Muscle layer of duodenum (tissue), 2 donors: ENCODE measurements at regions not wholly inside any gene's neighbourhood (a gene's known extent, or its start where the extent isn't known, plus 50 kb on each side); places are given as distances from the start of the nearest gene placed in this dataset.

Experiments used
- H3K27ac ChIP-seq: one replicate; pipeline ENCODE4 v1.7.0; 2013; ENCODE audit warnings: mild to moderate bottlenecking, low read length
- H3K27me3 ChIP-seq: one replicate; pipeline ENCODE4 v1.7.0; 2013; ENCODE audit warnings: low read depth, mild to moderate bottlenecking, control low read depth, low read length
- H3K36me3 ChIP-seq, 2 donors: one replicate each; pipeline ENCODE4 v1.7.0; 2013; ENCODE audit warnings: low read length in 2 of 2, control low read depth in 1 of 2, mild to moderate bottlenecking in 1 of 2; ENCODE audit not compliant: insufficient read depth in 2 of 2, control insufficient read depth in 1 of 2
- H3K4me1 ChIP-seq, 2 donors: one replicate each; pipeline ENCODE4 v1.7.0; 2013; ENCODE audit warnings: low read length in 2 of 2, mild to moderate bottlenecking in 2 of 2, control low read depth in 1 of 2, moderate library complexity in 1 of 2; ENCODE audit not compliant: insufficient read depth in 2 of 2, control insufficient read depth in 1 of 2
- H3K4me3 ChIP-seq, 2 donors: one replicate each; pipeline ENCODE4 v1.7.0; 2013; ENCODE audit warnings: low read length in 2 of 2, low read depth in 1 of 2, mild to moderate bottlenecking in 1 of 2
- H3K9me3 ChIP-seq, 2 donors: one replicate each; pipeline ENCODE4 v1.7.0; 2013; ENCODE audit warnings: low read length in 2 of 2, control low read depth in 1 of 2, mild to moderate bottlenecking in 1 of 2; ENCODE audit not compliant: control insufficient read depth in 1 of 2
- donor health status: healthy.

DNA sequence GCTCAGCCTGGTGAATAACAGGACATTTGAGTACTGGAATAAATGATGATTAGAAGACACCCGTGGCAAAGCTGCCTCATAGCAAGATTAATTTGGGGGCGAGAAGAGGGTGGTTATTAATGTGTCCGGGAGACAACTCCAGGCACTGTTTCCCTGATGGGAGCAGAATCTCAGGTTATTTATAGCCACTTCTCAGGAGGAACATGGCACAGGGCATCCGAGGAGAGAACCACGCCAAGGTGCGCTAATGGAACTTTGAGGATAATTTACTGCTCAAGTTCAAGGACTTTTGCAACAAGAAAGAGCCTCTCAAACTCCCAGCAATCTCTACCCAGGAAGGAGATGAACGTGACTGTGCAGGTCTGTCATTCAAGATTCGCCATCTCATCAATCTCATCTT, 362.5 kb upstream of the ERCC4 start:
- H3K9me3 ChIP-seq: peaks cover 0 to 3% of the 10 kb centered on the region in 2 donors
- H3K27me3 ChIP-seq: no peaks in the 10 kb centered on the region
- no peaks in the 10 kb centered on the region for H3K4me1 ChIP-seq
- H3K36me3 ChIP-seq: no peaks in the 10 kb centered on the region
- no peak overlapping the region for H3K27ac ChIP-seq
- no peak overlapping the region for H3K4me3 ChIP-seq

DNA sequence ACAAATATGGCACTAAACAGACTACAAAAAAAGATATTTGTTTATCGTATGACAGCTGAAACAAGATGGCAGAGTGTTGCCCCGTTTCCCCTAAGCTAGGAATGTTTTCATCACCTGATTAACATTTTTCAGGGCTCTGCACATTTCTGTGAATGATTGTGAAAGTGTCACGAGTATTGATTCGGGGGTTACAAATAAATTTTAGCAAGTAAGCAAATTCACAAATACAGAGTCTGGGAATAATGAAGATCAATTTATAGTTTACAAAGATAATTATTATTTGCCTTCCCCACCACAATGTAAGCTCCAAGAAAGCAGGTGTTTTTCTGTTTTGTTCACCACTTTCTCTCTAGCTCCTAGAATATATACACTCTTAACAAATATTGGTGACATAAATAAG, 361.2 kb upstream of the ERCC4 start:
- no peaks in the 10 kb centered on the region for H3K4me1 ChIP-seq
- H3K27ac ChIP-seq: no peak overlapping the region
- no peak overlapping the region for H3K4me3 ChIP-seq
- no peaks in the 10 kb centered on the region for H3K27me3 ChIP-seq
- peaks cover 0 to under 1% of the 10 kb centered on the region in 2 donors for H3K9me3 ChIP-seq
- no peaks in the 10 kb centered on the region for H3K36me3 ChIP-seq

DNA sequence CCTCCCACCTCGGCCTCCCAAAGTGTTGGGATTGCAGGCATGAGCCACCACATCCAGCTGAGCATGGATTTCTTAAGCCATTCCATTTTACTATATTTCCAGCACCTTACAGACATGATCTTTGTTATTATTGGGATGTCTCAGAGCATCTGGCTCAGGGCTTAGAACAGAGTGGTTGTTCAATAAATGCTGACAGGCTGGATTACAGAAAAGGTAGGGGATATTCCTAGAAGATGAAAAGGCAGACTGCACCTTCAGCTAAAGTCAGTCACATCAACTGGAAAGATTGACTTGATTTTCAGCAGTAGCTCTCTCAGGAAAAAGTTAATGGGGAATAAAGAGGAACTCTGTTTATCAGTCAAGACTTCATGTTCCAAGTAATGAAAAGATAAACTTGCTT, 360.3 kb upstream of the ERCC4 start:
- no peak overlapping the region for H3K4me3 ChIP-seq
- H3K27ac ChIP-seq: no peak overlapping the region
- no peaks in the 10 kb centered on the region for H3K36me3 ChIP-seq
- H3K27me3 ChIP-seq: no peaks in the 10 kb centered on the region
- H3K9me3 ChIP-seq: no peaks in the 10 kb centered on the region
- H3K4me1 ChIP-seq: no peaks in the 10 kb centered on the region

- Histone ChIP-seq H3K9me3 (no peaks in the 10 kb centered on the region), H3K27me3 (no peaks in the 10 kb centered on the region), H3K4me1 (no peaks in the 10 kb centered on the region), H3K27ac (no peak overlapping the region), H3K4me3 (no peak overlapping the region), H3K36me3 (no peaks in the 10 kb centered on the region)
These were observed 359.8 kb upstream of the ERCC4 start for GRCh38 chr16:13560151-13560550.

GRCh38 chr16:13561291-13562070, 358.5 kb upstream of the ERCC4 start:
- H3K9me3 ChIP-seq: peaks cover 0 to 3% of the 10 kb centered on the region in 2 donors
- no peaks in the 10 kb centered on the region for H3K4me1 ChIP-seq
- H3K36me3 ChIP-seq: no peaks in the 10 kb centered on the region
- H3K4me3 ChIP-seq: no peak overlapping the region
- H3K27me3 ChIP-seq: no peaks in the 10 kb centered on the region
- no peak overlapping the region for H3K27ac ChIP-seq

DNA sequence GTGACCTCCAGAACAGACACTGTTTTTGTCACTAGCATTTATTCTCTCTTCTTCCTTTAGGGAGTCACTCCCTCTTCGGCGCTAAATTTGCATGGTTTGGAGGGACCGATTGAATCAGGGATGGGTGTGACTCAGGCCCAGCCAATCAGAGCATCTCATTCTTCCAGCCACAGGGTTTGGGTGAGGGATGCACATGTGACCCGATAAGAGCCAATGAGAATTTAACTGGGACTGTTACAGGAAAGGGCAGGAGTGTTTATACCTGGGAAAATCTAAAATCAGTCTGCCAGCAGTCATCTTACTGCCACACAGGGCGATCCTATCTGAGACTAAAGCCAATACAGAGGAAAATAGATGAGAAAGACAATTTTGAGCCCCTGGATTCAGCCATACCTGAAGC, 351.2 kb upstream of the ERCC4 start:
- H3K9me3 ChIP-seq: peaks cover 0 to 3% of the 10 kb centered on the region in 2 donors
- H3K36me3 ChIP-seq: no peaks in the 10 kb centered on the region
- H3K27ac ChIP-seq: no peak overlapping the region
- H3K4me3 ChIP-seq: no peak overlapping the region
- no peaks in the 10 kb centered on the region for H3K27me3 ChIP-seq
- H3K4me1 ChIP-seq: no peaks in the 10 kb centered on the region

GRCh38 chr16:13569986-13570385, 350.0 kb upstream of the ERCC4 start:
- no peaks in the 10 kb centered on the region for H3K4me1 ChIP-seq
- H3K27me3 ChIP-seq: no peaks in the 10 kb centered on the region
- H3K9me3 ChIP-seq: peaks cover 0 to 3% of the 10 kb centered on the region in 2 donors
- H3K36me3 ChIP-seq: no peaks in the 10 kb centered on the region
- no peak overlapping the region for H3K4me3 ChIP-seq
- H3K27ac ChIP-seq: no peak overlapping the region

DNA sequence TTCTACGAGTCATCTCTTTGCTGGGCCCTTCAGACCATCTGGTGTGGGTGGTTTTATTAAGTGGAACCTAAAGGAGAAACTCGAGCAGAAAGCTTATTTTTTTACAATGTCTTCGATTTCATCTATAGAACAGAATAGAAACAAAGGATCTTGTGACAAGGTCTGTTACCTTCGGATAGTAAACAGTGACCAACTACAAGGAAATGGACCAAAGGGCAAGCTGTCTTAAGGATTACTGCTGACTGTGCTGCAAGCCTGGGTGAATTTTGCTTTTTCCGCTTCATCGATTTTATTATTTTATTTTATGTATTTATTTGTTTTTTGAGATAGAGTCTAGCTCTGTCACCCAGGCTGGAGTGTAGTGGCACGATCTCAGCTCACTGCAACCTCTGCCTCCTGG, 348.9 kb upstream of the ERCC4 start:
- H3K27ac ChIP-seq: no peak overlapping the region
- no peaks in the 10 kb centered on the region for H3K4me1 ChIP-seq
- H3K4me3 ChIP-seq: no peak overlapping the region
- H3K36me3 ChIP-seq: no peaks in the 10 kb centered on the region
- H3K9me3 ChIP-seq: peaks cover 0 to 3% of the 10 kb centered on the region in 2 donors
- no peaks in the 10 kb centered on the region for H3K27me3 ChIP-seq

- Histone ChIP-seq H3K4me3 (no peak overlapping the region), H3K4me1 (no peaks in the 10 kb centered on the region), H3K27ac (no peak overlapping the region), H3K27me3 (no peaks in the 10 kb centered on the region), H3K9me3 (peaks cover 0 to under 1% of the 10 kb centered on the region in 2 donors), H3K36me3 (no peaks in the 10 kb centered on the region)
These were observed 346.1 kb upstream of the ERCC4 start for GRCh38 chr16:13573903-13574302.

GRCh38 chr16:13586051-13586450, 333.9 kb upstream of the ERCC4 start:
- no peak overlapping the region for H3K27ac ChIP-seq
- H3K27me3 ChIP-seq: no peaks in the 10 kb centered on the region
- no peaks in the 10 kb centered on the region for H3K4me1 ChIP-seq
- no peak overlapping the region for H3K4me3 ChIP-seq
- no peaks in the 10 kb centered on the region for H3K36me3 ChIP-seq
- H3K9me3 ChIP-seq: no peaks in the 10 kb centered on the region

GRCh38 chr16:13587181-13587580, 332.8 kb upstream of the ERCC4 start:
- H3K27me3 ChIP-seq: no peaks in the 10 kb centered on the region
- H3K4me1 ChIP-seq: no peaks in the 10 kb centered on the region
- H3K4me3 ChIP-seq: no peak overlapping the region
- H3K9me3 ChIP-seq: no peaks in the 10 kb centered on the region
- no peaks in the 10 kb centered on the region for H3K36me3 ChIP-seq
- no peak overlapping the region for H3K27ac ChIP-seq

- Histone ChIP-seq H3K9me3 (no peaks in the 10 kb centered on the region), H3K36me3 (no peaks in the 10 kb centered on the region), H3K4me1 (no peaks in the 10 kb centered on the region), H3K4me3 (no peak overlapping the region), H3K27me3 (no peaks in the 10 kb centered on the region), H3K27ac (no peak overlapping the region)
These were observed 325.1 kb upstream of the ERCC4 start for GRCh38 chr16:13594823-13595222.
